RWPE2 (cell line): ENCODE measurements at regions not wholly inside any gene's neighbourhood (a gene's known extent, or its start where the extent isn't known, plus 50 kb on each side); places are given as distances from the start of the nearest gene placed in this dataset.

Experiments
- ATAC-seq: fragments of 200-7000 bp; cut with Tn5 transposase; 3 replicates; pipeline ENCODE4 v1.9.1; 2021; ENCODE audit warnings: low read depth
- DNase-seq: peaks from one replicate; pipeline ENCODE4 v3.0.0-alpha.2; 2020; ENCODE audit warnings: low spot score
- H3K27ac ChIP-seq: fragments of 450-650 bp; 2 replicates; pipeline ENCODE4 v1.5.1; 2017; ENCODE audit warnings: mild to moderate bottlenecking; ENCODE audit not compliant: poor library complexity, severe bottlenecking
- H3K27me3 ChIP-seq: fragments of 250-450 bp; sonication (Bioruptor Pico); 2 replicates; pipeline ENCODE4 v1.5.1; 2021; ENCODE audit warnings: mild to moderate bottlenecking, moderate library complexity; ENCODE audit not compliant: insufficient read depth, poor library complexity, severe bottlenecking
- H3K36me3 ChIP-seq: fragments of 250-450 bp; sonication (Bioruptor Pico); 2 replicates; pipeline ENCODE4 v1.5.1; 2020; ENCODE audit warnings: low read depth, mild to moderate bottlenecking, moderate library complexity
- H3K4me1 ChIP-seq: fragments of 250-450 bp; sonication (Bioruptor Pico); 2 replicates; pipeline ENCODE4 v1.5.1; 2021; ENCODE audit warnings: mild to moderate bottlenecking, moderate library complexity; ENCODE audit not compliant: insufficient read depth, poor library complexity, severe bottlenecking
- H3K4me3 ChIP-seq: fragments of 250-450 bp; sonication (Bioruptor Pico); 2 replicates; pipeline ENCODE4 v1.5.1; 2021; ENCODE audit warnings: mild to moderate bottlenecking, moderate library complexity; ENCODE audit not compliant: severe bottlenecking
- H3K9me3 ChIP-seq: fragments of 250-450 bp; sonication (Bioruptor Pico); 2 replicates; pipeline ENCODE4 v1.5.1; 2021; ENCODE audit warnings: mild to moderate bottlenecking, moderate library complexity; ENCODE audit not compliant: severe bottlenecking
- TF ChIP-seq, protein P1 (sequence below): fragments of 450-650 bp; IDR thresholded peaks from one replicate; pipeline ENCODE4 v1.5.1; 2017; ENCODE audit warnings: mild to moderate bottlenecking, moderate library complexity; ENCODE audit not compliant: poor library complexity, severe bottlenecking

DNA sequence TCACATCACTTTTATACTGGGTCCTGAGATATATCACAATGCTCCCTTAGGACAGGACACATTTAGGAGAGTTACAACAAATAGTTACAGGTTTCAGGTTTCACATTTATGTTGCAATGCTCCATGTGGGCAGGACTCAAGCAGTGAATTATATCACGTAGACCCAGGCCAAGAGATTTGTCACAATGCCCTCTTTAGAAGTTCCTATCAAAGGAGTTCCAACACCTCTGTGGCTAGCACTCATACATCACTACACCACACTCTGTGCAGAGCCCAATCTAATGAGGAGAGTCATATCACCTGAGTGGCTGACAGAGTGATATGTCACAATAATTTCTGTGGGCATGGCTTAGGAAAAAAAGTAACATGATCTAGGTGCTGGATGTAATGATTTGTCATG is 1068.2 kb upstream of the AMELY start:
- Histone ChIP-seq H3K36me3 (no peaks in the 10 kb centered on the region), H3K27ac (no peak overlapping the region), H3K4me3 (no peak overlapping the region), H3K27me3 (no peaks in the 10 kb centered on the region), H3K9me3 (no peaks in the 10 kb centered on the region), H3K4me1 (no peaks in the 10 kb centered on the region)
- TF ChIP-seq, protein P1, sequence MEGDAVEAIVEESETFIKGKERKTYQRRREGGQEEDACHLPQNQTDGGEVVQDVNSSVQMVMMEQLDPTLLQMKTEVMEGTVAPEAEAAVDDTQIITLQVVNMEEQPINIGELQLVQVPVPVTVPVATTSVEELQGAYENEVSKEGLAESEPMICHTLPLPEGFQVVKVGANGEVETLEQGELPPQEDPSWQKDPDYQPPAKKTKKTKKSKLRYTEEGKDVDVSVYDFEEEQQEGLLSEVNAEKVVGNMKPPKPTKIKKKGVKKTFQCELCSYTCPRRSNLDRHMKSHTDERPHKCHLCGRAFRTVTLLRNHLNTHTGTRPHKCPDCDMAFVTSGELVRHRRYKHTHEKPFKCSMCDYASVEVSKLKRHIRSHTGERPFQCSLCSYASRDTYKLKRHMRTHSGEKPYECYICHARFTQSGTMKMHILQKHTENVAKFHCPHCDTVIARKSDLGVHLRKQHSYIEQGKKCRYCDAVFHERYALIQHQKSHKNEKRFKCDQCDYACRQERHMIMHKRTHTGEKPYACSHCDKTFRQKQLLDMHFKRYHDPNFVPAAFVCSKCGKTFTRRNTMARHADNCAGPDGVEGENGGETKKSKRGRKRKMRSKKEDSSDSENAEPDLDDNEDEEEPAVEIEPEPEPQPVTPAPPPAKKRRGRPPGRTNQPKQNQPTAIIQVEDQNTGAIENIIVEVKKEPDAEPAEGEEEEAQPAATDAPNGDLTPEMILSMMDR: no peak
- ATAC-seq: peak; percentile 64
- DNase-seq: no peak

DNA sequence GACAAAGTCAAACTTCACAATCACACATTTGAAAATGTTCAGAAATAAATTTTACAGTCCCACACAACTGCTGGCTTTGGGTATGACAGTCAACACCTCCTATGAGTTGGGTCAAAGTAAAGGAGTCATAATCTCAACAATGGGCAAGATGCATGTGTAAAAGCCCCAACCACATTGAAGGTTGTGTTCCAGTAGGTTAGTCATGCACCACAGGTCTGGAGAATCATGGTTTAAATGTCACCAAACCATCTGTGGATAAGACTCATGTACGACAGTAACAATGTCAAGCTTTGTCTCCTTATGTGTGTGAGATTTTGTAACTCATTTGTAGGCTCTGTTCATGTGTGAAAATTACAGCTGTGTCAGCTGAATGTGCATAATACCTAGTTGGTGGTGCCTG is 1065.7 kb upstream of the AMELY start:
- Histone ChIP-seq H3K27ac (no peak overlapping the region), H3K36me3 (no peaks in the 10 kb centered on the region), H3K9me3 (no peaks in the 10 kb centered on the region), H3K4me1 (no peaks in the 10 kb centered on the region), H3K27me3 (no peaks in the 10 kb centered on the region), H3K4me3 (no peak overlapping the region)
- TF ChIP-seq, protein P1: no peak
- ATAC-seq (no peak), DNase-seq (no peak)

DNA sequence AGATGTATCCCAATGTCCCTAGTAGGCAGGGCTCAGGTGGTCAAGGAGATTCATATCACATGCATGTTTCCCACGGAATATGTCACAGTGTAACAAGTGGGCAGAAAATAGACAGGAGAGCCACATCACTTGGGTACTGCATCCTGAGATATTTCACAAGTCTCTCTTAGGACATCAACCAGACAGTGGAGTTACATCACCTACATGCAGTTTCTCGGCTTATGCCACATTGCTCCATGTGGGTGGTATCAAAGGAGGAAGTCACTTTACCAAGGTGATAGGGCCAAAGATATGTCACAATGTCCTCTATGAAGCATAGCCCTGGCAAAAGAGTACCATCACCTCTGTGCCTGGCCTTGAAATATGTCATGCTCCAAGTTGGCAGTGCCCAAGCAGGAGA is 1056.7 kb upstream of the AMELY start:
- no peak for DNase-seq
- TF ChIP-seq, protein P1: no peak
- H3K36me3 ChIP-seq: no peaks in the 10 kb centered on the region

DNA sequence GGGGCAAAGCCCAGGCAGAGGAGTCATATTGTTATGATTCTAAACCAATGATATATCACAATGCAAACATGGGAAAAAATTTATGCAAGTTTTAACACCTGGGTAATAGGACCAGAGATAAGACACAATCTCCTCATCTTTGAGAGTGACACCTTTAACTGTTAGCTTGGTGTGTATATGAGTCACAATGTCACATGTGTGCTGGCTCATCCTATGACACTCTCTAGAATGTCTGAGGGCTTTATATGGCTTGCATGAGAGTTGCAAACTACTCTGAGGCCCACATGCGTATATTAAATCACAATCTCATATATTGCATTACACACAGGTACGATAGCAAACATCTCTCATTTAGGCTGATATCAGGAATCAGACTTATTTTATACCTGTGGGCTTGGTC is 1055.4 kb upstream of the AMELY start:
- DNase-seq (no peak), ATAC-seq (no peak)
- TF ChIP-seq, protein P1: no peak
- Histone ChIP-seq H3K27ac (no peak overlapping the region), H3K4me3 (no peak overlapping the region), H3K9me3 (no peaks in the 10 kb centered on the region), H3K36me3 (no peaks in the 10 kb centered on the region), H3K27me3 (no peaks in the 10 kb centered on the region), H3K4me1 (no peaks in the 10 kb centered on the region)

More for the DNA sequence above, 1056.7 kb upstream of the AMELY start:
- Histone ChIP-seq H3K27me3 (no peaks in the 10 kb centered on the region), H3K4me3 (no peak overlapping the region), H3K9me3 (no peaks in the 10 kb centered on the region), H3K4me1 (no peaks in the 10 kb centered on the region), H3K27ac (no peak overlapping the region)
- no peak for ATAC-seq

GRCh38 chrY:7963393-7963792 is 1051.8 kb upstream of the AMELY start:
- TF ChIP-seq, protein P1: no peak
- Histone ChIP-seq H3K27ac (no peak overlapping the region), H3K4me1 (no peaks in the 10 kb centered on the region), H3K9me3 (no peaks in the 10 kb centered on the region), H3K4me3 (no peak overlapping the region), H3K27me3 (no peaks in the 10 kb centered on the region), H3K36me3 (no peaks in the 10 kb centered on the region)
- DNase-seq: no peak
- no peak for ATAC-seq
